SK-N-SH treated with all-trans-retinoic acid at 6 μM for 48 hours (cell line): ENCODE measurements at regions not wholly inside any gene's neighbourhood (a gene's known extent, or its start where the extent isn't known, plus 50 kb on each side); places are given as distances from the start of the nearest gene placed in this dataset.

ENCODE experiments used
- ATAC-seq: fragments of 200-7000 bp; cut with Tn5 transposase; 3 replicates; pipeline ENCODE4 v1.9.1; 2020; ENCODE audit warnings: mild to moderate bottlenecking, moderate library complexity
- ARNTL ChIP-seq: fragments of 450-650 bp; formaldehyde crosslinking; IDR thresholded peaks from 2 replicates; pipeline ENCODE4 v1.5.0; 2020; ENCODE audit warnings: low read depth, mild to moderate bottlenecking, moderate library complexity, borderline replicate concordance
- BACH2 ChIP-seq: fragments of 250-450 bp; sonication (Bioruptor Pico); IDR thresholded peaks from 2 replicates; pipeline ENCODE4 v1.9.0; 2021; ENCODE audit warnings: mild to moderate bottlenecking, borderline replicate concordance
- CSDC2 ChIP-seq: fragments of 250-450 bp; sonication (Bioruptor Pico); IDR thresholded peaks from 2 replicates; pipeline ENCODE4 v1.5.0; 2020; ENCODE audit warnings: mild to moderate bottlenecking, moderate library complexity
- ESRRG ChIP-seq: fragments of 250-450 bp; sonication (Bioruptor Pico); IDR thresholded peaks from 2 replicates; pipeline ENCODE4 v1.6.1; 2021; ENCODE audit warnings: mild to moderate bottlenecking
- ISL1 ChIP-seq: fragments of 250-450 bp; sonication (Bioruptor Pico); IDR thresholded peaks from 2 replicates; pipeline ENCODE4 v2.1.2; 2022; ENCODE audit warnings: mild to moderate bottlenecking, moderate library complexity
- OSR1 ChIP-seq: fragments of 250-450 bp; sonication (Bioruptor Pico); IDR thresholded peaks from 2 replicates; pipeline ENCODE4 v1.8.0; 2022; ENCODE audit warnings: moderate library complexity, mild to moderate bottlenecking, inconsistent platforms
- PATZ1 ChIP-seq: fragments of 250-450 bp; sonication (Bioruptor Pico); IDR thresholded peaks from 2 replicates; pipeline ENCODE4 v1.8.0; 2020; ENCODE audit warnings: mild to moderate bottlenecking, moderate library complexity, borderline replicate concordance
- POU6F1 ChIP-seq: fragments of 250-450 bp; sonication (Bioruptor Pico); IDR thresholded peaks from 2 replicates; pipeline ENCODE4 v1.8.0; 2021; ENCODE audit warnings: low read depth, mild to moderate bottlenecking, moderate library complexity, borderline replicate concordance
- PPARA ChIP-seq: fragments of 250-450 bp; sonication (Bioruptor Pico); IDR thresholded peaks from 2 replicates; pipeline ENCODE4 v1.5.0; 2020; ENCODE audit warnings: mild to moderate bottlenecking, borderline replicate concordance
- RARB ChIP-seq: fragments of 250-450 bp; sonication (Bioruptor Pico); IDR thresholded peaks from 2 replicates; pipeline ENCODE4 v1.8.0; 2021; ENCODE audit warnings: mild to moderate bottlenecking, moderate library complexity
- SNAI2 ChIP-seq: fragments of 250-450 bp; sonication (Bioruptor Pico); IDR thresholded peaks from 2 replicates; pipeline ENCODE4 v1.5.0; 2020; ENCODE audit warnings: mild to moderate bottlenecking, moderate library complexity
- TCF4 ChIP-seq: fragments of 250-450 bp; sonication (Bioruptor Pico); IDR thresholded peaks from 2 replicates; pipeline ENCODE4 v1.8.0; 2021; ENCODE audit warnings: mild to moderate bottlenecking, moderate library complexity, borderline replicate concordance
- TSHZ2 ChIP-seq: fragments of 250-450 bp; sonication (Bioruptor Pico); IDR thresholded peaks from 2 replicates; pipeline ENCODE4 v1.5.0; 2020; ENCODE audit warnings: mild to moderate bottlenecking, moderate library complexity
- ZC3H10 ChIP-seq: fragments of 250-450 bp; sonication (Bioruptor Pico); IDR thresholded peaks from 2 replicates; pipeline ENCODE4 v1.5.1; 2021; ENCODE audit warnings: mild to moderate bottlenecking, moderate library complexity
- ZFP3 ChIP-seq: fragments of 250-450 bp; sonication (Bioruptor Pico); IDR thresholded peaks from 2 replicates; pipeline ENCODE4 v1.5.0; 2020; ENCODE audit warnings: mild to moderate bottlenecking, moderate library complexity
- ZFP30 ChIP-seq: fragments of 450-650 bp; formaldehyde crosslinking; IDR thresholded peaks from 2 replicates; pipeline ENCODE4 v1.5.0; 2022; ENCODE audit warnings: mild to moderate bottlenecking, moderate library complexity
- ZNF565 ChIP-seq: fragments of 450-650 bp; formaldehyde crosslinking; conservative IDR thresholded peaks from 2 replicates; pipeline ENCODE4 v1.5.0; 2020; ENCODE audit warnings: low read depth, mild to moderate bottlenecking, moderate library complexity
- ZNF70 ChIP-seq: fragments of 450-650 bp; formaldehyde crosslinking; IDR thresholded peaks from 2 replicates; pipeline ENCODE4 v1.5.0; 2020; ENCODE audit warnings: mild to moderate bottlenecking, moderate library complexity
- ZNF8 ChIP-seq: fragments of 450-650 bp; formaldehyde crosslinking; IDR thresholded peaks from 2 replicates; pipeline ENCODE4 v1.5.0; 2020; ENCODE audit warnings: mild to moderate bottlenecking, moderate library complexity
- TF ChIP-seq, protein P1 (sequence below): fragments of 250-450 bp; sonication (Bioruptor Pico); IDR thresholded peaks from 2 replicates; pipeline ENCODE4 v1.5.1; 2020; ENCODE audit warnings: low read depth, mild to moderate bottlenecking, moderate library complexity
- TF ChIP-seq, protein P2 (sequence below): fragments of 250-450 bp; sonication (Bioruptor Pico); IDR thresholded peaks from 2 replicates; pipeline ENCODE4 v1.5.1; 2021; ENCODE audit warnings: mild to moderate bottlenecking, moderate library complexity

DNA sequence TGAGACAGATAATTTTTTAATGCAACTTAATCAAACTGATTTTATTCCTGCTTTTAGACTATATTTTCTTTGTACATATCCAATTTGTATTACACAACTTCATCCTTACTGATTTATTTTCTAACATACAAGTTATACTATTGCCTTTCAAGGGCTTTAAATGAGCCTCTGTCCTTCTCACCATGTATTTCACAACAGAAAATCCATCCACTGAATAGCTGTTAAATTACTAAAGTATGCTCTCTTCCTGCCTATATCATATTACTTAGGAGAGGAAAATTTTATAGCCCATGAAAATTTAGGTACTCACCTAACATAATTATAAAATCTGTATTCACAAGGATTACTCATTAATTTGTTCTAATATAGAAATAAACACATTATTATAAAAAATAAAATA is 528.6 kb downstream of the ANKRD50 start (continued):
- TF ChIP-seq BACH2 (CRISPR knock-in tag) (no peak), ZNF70 (CRISPR knock-in tag) (no peak), ZFP3 (no peak), SNAI2 (CRISPR knock-in tag) (no peak), ZC3H10 (no peak), ESRRG (CRISPR knock-in tag) (no peak), OSR1 (no peak)

GRCh38 chr4:124184792-124185191 is 527.7 kb downstream of the ANKRD50 start:
- no peak for ATAC-seq
- TF ChIP-seq ISL1 (CRISPR knock-in tag) (no peak), ZFP3 (no peak), PATZ1 (no peak), ZNF70 (CRISPR knock-in tag) (no peak), TCF4 (CRISPR knock-in tag) (no peak), CSDC2 (CRISPR knock-in tag) (no peak), TSHZ2 (CRISPR knock-in tag) (no peak), ESRRG (CRISPR knock-in tag) (no peak), ARNTL (CRISPR knock-in tag) (no peak), ZNF8 (CRISPR knock-in tag) (no peak), ZFP30 (CRISPR knock-in tag) (no peak), OSR1 (no peak), SNAI2 (CRISPR knock-in tag) (no peak), PPARA (CRISPR knock-in tag) (no peak), BACH2 (CRISPR knock-in tag) (no peak)
- TF ChIP-seq, protein P1, sequence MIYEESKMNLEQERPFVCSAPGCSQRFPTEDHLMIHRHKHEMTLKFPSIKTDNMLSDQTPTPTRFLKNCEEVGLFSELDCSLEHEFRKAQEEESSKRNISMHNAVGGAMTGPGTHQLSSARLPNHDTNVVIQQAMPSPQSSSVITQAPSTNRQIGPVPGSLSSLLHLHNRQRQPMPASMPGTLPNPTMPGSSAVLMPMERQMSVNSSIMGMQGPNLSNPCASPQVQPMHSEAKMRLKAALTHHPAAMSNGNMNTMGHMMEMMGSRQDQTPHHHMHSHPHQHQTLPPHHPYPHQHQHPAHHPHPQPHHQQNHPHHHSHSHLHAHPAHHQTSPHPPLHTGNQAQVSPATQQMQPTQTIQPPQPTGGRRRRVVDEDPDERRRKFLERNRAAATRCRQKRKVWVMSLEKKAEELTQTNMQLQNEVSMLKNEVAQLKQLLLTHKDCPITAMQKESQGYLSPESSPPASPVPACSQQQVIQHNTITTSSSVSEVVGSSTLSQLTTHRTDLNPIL: no peak
- TF ChIP-seq, protein P2, sequence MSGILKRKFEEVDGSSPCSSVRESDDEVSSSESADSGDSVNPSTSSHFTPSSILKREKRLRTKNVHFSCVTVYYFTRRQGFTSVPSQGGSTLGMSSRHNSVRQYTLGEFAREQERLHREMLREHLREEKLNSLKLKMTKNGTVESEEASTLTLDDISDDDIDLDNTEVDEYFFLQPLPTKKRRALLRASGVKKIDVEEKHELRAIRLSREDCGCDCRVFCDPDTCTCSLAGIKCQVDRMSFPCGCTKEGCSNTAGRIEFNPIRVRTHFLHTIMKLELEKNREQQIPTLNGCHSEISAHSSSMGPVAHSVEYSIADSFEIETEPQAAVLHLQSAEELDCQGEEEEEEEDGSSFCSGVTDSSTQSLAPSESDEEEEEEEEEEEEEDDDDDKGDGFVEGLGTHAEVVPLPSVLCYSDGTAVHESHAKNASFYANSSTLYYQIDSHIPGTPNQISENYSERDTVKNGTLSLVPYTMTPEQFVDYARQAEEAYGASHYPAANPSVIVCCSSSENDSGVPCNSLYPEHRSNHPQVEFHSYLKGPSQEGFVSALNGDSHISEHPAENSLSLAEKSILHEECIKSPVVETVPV (CRISPR knock-in tag): no peak

- no peak for ATAC-seq
- no peak for TF ChIP-seq RARB (CRISPR knock-in tag)
- TF ChIP-seq ZC3H10: no peak
- TF ChIP-seq ZNF565 (CRISPR knock-in tag): no peak
- TF ChIP-seq ARNTL (CRISPR knock-in tag): no peak
- no peak for TF ChIP-seq POU6F1 (CRISPR knock-in tag)
- TF ChIP-seq TCF4 (CRISPR knock-in tag): no peak
- TF ChIP-seq SNAI2 (CRISPR knock-in tag): no peak
Measured at GRCh38 chr4:124188595-124188994, 523.9 kb downstream of the ANKRD50 start.
